Gastroesophageal sphincter (tissue), 3 donors: ENCODE measurements at regions not wholly inside any gene's neighbourhood (a gene's known extent, or its start where the extent isn't known, plus 50 kb on each side); places are given as distances from the start of the nearest gene placed in this dataset.

Experiments
- EP300 ChIP-seq: sonication (generic); formaldehyde crosslinking; IDR thresholded peaks from one replicate; pipeline ENCODE4 v1.6.1; 2017; ENCODE audit warnings: antibody characterized with exemption, mild to moderate bottlenecking
- POLR2AphosphoS5 ChIP-seq: sonication (generic); formaldehyde crosslinking; IDR thresholded peaks from one replicate; pipeline ENCODE4 v1.6.1; 2017; ENCODE audit warnings: antibody characterized with exemption
- TF ChIP-seq, protein P1 (sequence below), 4 experiments: fragments of 200-600 bp in 2 of 4; fragments of 450-650 bp in 2 of 4; sonication (generic) in 1 of 4; IDR thresholded peaks; one replicate each; pipeline ENCODE4 v1.5.1; 2017 to 2019; ENCODE audit warnings: antibody characterized with exemption in 4 of 4, mild to moderate bottlenecking in 2 of 4, moderate library complexity in 2 of 4

DNA sequence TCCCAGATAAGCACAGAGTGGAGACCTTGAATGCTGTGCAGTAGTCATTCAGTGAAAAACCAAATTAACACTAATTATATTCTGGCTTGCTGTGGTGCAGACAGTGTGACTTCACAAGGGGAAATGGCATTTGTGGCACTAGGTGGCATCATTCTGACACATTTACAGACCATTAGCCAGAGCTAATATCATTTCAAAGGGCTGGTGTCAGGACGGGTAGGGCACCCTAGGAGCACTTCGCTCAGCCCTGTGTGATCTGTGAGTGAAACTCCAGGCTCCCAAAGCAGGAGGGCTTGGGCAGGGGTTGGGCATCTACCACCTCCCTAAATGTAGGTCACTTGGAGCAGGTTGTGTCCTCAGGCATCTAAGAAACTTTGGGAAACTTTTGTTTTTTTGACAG is 555.8 kb downstream of the PKHD1 start:
- TF ChIP-seq, protein P1, sequence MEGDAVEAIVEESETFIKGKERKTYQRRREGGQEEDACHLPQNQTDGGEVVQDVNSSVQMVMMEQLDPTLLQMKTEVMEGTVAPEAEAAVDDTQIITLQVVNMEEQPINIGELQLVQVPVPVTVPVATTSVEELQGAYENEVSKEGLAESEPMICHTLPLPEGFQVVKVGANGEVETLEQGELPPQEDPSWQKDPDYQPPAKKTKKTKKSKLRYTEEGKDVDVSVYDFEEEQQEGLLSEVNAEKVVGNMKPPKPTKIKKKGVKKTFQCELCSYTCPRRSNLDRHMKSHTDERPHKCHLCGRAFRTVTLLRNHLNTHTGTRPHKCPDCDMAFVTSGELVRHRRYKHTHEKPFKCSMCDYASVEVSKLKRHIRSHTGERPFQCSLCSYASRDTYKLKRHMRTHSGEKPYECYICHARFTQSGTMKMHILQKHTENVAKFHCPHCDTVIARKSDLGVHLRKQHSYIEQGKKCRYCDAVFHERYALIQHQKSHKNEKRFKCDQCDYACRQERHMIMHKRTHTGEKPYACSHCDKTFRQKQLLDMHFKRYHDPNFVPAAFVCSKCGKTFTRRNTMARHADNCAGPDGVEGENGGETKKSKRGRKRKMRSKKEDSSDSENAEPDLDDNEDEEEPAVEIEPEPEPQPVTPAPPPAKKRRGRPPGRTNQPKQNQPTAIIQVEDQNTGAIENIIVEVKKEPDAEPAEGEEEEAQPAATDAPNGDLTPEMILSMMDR (IDR thresholded peaks at IDR 0.05), result no peak
- TF ChIP-seq EP300, result no peak
- no peak for TF ChIP-seq POLR2AphosphoS5
